GM12872 (cell line): ENCODE measurements at regions not wholly inside any gene's neighbourhood (a gene's known extent, or its start where the extent isn't known, plus 50 kb on each side); places are given as distances from the start of the nearest gene placed in this dataset.

Experiments used
- CTCF ChIP-seq: IDR thresholded peaks from 3 replicates; pipeline ENCODE4 v1.5.1; 2011; ENCODE audit warnings: low read depth, mild to moderate bottlenecking, low read length, moderate library complexity; ENCODE audit not compliant: insufficient read depth

DNA sequence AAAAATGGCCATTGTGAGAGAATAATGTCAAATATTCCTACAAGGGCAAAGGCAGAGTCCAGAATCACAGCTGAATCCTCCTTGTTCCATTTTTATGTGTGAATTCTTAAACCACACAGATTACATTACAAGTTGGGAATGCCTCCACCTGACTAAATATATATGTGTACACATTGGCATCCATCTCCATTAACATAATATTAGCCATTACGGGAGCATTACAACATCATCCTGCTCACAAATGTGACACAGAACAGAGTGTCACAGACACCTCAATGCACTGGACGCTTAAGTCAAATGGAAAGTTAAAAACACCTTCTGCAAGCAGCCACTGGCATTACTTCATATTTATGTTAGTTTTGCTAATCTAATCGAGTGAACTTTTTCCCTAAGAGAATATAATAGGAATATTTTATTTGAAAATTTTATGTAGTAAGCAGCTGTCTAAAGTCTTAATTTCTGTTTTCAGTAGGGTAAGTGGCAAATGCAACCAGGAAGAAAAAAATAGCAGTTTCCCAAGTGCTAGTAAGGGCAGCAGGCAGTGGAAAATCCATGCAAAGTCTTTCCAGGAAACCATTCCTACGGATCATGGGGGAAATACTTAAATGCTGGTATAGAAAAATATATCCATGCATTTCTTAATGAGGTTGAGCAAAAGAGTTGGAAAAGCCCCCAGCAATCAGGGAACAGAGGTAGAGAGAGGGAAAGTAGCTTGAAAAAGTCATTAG lies 255.6 kb downstream of the OSR1 start:
- no peak for TF ChIP-seq CTCF

DNA sequence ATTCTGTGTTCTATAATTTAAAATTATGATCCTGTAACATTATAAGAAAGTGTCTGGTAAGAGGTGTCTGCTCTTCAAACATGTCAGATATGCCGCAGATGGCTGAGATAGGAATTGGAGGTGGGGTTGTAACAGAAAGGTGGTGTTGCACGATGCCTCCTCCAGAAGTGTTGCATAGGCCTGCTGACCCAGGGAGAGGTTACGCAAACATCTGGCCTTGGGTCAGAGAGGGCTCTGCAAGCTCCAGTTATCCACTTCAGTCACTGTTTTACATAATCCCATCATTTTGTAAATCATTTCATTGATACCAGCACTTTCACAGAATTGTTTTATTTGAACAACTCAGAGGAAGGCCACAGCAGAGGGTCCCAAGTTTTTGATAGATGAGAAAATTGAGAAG lies 256.5 kb downstream of the OSR1 start:
- no peak for TF ChIP-seq CTCF

DNA sequence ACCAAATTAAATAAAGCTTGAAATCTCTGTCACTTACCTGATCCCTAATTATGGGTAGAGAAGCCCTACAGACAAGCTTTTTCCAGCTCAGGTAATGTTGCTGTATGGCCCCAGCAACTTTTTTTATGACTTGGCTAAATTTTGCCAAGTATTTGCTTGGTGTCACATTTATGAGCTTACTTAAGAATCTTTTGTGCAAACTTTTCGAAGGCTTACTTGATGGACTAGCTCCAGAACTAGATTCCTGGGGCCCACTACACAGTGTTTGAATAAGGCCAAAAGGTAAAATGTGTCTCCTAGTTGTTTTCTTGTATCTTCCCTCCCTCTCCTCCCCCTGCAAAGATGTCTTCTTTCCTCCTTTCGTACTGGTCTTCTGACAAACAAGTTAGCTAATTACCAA lies 257.9 kb downstream of the OSR1 start:
- no peak for TF ChIP-seq CTCF

DNA sequence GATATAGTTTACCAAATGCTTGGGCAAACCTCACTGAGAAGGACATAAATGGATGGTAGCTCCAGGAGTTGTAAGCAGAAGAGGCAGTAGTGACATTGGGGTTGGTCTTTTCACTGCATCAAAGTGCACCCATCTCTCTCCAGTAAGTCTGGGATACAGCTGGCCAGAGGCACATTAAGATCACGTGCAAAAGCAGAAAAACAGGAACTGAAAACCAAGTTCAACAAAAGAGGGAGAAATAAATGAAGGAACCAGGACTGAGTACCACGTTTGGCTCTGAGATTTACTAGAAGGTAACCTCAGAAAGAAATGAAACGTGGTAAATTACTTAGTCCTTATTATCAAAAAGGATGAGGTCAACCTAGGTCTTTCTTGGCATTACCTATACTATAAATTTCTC lies 259.2 kb downstream of the OSR1 start:
- no peak for TF ChIP-seq CTCF

GRCh38 chr2:19098467-19099160 lies 259.8 kb downstream of the OSR1 start:
- no peak for TF ChIP-seq CTCF

DNA sequence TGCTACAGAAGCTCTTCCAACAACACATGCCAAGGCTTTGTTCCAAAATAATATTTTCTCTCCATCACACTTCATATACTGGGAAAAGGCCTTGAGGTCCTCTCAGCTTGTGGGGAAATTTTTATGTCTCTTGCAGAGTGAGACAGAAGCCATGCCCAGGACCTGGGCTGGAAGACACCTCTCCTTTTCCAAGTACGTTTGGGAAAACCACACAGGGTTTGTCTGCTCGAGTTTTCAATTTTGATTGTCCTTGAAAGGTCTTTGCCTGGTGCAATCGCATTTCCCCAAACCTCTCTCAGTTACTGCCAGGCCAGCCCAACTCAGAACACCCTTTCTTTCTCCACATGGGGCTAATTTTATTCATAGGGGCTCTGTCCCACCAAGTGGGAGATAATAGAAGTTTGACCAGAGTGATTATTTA lies 272.2 kb downstream of the OSR1 start:
- no peak for TF ChIP-seq CTCF

DNA sequence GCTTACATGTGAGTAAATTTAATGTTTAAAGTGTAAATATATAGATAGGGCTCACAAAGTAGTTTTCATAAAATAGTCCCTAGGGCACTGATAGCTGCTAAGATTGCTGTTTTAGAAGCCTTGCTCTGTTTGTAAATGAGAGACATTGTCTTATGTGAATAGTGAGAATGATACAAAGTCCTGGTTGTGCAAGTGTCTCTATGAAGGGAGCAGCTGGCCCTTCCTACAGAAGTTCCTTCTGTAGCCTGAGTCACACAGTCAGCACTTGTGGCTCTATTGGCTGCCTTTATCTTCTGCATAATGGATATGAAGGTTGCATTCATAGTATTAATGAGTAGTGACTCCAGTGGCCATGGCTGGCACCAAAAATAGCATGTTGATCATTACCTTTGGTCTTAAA lies 279.7 kb downstream of the OSR1 start:
- TF ChIP-seq CTCF = no peak
